ENCODE measurements at regions not wholly inside any gene's neighbourhood (a gene's known extent, or its start where the extent isn't known, plus 50 kb on each side); places are given as distances from the start of the nearest gene placed in this dataset.
"Not testable (repeated sequence)": the region's sequence is repeated elsewhere in the genome, so short reads cannot be mapped to it uniquely, and the experiment has no call there.

DNA sequence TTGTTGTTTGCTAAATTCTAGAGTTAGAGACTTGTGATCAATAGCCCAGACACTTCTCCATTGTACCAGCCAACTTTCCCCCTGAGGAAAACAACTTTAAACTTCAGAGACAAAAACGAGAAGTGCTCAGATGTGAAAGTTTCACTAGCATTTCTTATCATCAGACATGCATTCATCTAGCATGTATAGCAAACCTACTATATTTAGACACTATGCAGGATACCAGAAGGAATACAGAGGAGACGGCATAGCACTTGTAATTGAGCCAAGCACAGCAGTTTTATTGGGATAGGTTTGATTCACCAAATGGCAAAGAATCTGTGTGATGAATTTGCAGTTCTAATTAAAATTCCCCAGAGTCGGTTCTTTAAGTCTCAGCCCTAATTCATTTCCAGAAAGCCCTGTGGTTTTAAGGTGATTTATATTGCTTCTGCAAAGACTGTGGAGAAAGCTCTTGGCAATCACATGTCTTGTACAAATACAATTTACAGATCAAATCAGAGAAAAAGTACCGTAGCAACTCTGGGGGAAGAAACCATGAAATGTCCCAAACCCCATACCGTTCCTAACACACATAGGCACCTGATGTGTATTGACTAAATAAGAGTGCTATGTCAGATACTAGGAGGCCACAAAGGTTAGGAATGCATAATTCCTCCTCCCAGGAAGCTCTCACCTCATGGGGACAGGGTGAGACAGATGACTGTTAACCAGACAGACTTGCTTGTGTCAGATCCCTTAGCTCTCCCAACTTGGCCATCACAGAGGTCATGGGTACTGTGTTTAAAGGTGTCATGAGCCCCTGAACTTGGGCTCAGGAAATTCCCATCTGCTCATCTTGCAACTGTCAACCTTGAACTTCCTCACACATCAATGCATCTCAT is 69.6 kb upstream of the KRAS start:
- in situ Hi-C loops (cut with HindIII; ENCODE audit: low sequenced_read_pairs): no loop called here
- no peak overlapping the region for H3K4me3 ChIP-seq (ENCODE audit: low read depth, low read length)
- DNase-seq (ENCODE audit: low read depth, low spot score): peak; percentile 75
- TF ChIP-seq, protein P1, sequence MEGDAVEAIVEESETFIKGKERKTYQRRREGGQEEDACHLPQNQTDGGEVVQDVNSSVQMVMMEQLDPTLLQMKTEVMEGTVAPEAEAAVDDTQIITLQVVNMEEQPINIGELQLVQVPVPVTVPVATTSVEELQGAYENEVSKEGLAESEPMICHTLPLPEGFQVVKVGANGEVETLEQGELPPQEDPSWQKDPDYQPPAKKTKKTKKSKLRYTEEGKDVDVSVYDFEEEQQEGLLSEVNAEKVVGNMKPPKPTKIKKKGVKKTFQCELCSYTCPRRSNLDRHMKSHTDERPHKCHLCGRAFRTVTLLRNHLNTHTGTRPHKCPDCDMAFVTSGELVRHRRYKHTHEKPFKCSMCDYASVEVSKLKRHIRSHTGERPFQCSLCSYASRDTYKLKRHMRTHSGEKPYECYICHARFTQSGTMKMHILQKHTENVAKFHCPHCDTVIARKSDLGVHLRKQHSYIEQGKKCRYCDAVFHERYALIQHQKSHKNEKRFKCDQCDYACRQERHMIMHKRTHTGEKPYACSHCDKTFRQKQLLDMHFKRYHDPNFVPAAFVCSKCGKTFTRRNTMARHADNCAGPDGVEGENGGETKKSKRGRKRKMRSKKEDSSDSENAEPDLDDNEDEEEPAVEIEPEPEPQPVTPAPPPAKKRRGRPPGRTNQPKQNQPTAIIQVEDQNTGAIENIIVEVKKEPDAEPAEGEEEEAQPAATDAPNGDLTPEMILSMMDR (IDR thresholded peaks at IDR 0.05; ENCODE audit: low read depth, low read length): no peak

DNA sequence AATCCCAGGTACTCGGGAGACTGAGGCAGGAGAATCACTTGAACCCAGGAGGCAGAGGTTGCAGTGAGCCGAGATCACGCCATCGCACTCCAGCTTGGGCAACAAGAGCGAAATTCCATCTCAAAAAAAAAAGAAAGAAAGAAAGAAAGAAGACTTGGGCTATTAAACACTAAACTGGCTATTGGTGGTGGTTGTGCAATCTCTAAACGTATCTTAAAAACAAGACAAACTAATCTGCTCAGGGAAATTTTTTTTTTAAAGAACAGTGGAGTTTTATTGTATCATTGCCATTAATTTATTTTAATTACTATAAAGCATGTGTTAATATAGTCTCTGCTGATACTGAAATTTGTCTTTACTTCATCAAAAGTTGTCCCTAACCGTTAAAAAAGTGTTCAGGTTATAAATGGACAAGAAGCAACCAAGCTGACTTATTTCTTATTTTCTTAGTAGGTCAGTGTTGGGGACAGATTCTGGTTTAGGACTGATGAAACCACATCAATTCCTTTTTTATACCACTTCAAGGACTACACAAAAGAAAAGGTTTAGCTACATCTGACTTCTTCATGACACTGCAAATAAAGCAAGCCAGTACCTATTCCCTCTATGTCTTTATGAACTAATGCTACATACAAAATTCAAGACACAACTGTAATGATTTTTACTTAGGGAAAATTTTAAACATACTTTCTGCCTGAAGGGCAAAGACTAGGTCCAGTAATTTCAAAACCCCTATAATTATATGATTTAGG is 68.7 kb upstream of the KRAS start:
- no peak for DNase-seq (ENCODE audit: low read depth, low spot score)
- no peak overlapping the region for H3K4me3 ChIP-seq (ENCODE audit: low read depth, low read length)
- in situ Hi-C loops (cut with HindIII; ENCODE audit: low sequenced_read_pairs): no loop called here
- TF ChIP-seq, protein P1 (IDR thresholded peaks at IDR 0.05; ENCODE audit: low read depth, low read length): no peak

DNA sequence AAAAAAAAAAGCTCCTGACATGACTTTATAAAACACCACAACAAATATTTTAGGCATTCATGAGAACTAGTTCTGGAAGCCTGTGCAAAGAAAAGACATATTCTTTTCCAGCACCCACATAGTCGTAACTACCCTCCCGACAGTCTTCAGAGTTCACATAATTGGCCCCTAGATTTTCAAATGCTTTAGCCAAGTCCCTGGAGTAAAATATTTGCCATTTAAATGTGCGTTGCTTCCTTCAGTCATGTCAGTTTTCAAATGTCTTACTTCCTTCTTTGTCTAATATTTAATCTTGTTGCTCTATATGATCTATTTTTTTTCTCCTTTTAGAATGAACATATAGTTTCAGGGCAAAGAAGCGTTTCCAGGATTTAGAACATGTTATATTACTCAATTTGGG is 66.8 kb upstream of the KRAS start:
- no peak overlapping the region for H3K4me3 ChIP-seq (ENCODE audit: low read depth, low read length)
- TF ChIP-seq, protein P1 (IDR thresholded peaks at IDR 0.05; ENCODE audit: low read depth, low read length): no peak
- in situ Hi-C loops (cut with HindIII; ENCODE audit: low sequenced_read_pairs): no loop called here
- DNase-seq (ENCODE audit: low read depth, low spot score): no peak

DNA sequence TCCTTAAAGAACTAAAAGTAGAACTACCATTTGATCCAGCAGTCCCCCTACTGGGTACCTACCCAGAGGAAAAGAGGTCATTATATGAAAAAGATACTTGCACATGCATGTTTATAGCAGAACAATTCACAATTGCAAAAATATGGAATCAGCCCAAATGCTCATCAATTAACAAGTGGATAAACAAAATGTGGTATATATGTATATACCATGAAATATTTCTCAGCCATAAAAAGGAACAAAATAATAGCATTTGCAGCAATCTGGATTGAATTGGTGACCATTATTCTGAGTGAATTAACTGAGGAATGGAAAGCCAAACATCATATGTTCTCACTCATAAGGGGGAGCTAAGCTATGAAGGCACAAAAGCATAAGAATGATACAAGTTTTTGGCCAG is 64.7 kb upstream of the KRAS start:
- H3K4me3 ChIP-seq (ENCODE audit: low read depth, low read length): no peak overlapping the region
- in situ Hi-C loops (cut with HindIII; ENCODE audit: low sequenced_read_pairs): no loop called here
- TF ChIP-seq, protein P1 (IDR thresholded peaks at IDR 0.05; ENCODE audit: low read depth, low read length): no peak
- no peak for DNase-seq (ENCODE audit: low read depth, low spot score)

DNA sequence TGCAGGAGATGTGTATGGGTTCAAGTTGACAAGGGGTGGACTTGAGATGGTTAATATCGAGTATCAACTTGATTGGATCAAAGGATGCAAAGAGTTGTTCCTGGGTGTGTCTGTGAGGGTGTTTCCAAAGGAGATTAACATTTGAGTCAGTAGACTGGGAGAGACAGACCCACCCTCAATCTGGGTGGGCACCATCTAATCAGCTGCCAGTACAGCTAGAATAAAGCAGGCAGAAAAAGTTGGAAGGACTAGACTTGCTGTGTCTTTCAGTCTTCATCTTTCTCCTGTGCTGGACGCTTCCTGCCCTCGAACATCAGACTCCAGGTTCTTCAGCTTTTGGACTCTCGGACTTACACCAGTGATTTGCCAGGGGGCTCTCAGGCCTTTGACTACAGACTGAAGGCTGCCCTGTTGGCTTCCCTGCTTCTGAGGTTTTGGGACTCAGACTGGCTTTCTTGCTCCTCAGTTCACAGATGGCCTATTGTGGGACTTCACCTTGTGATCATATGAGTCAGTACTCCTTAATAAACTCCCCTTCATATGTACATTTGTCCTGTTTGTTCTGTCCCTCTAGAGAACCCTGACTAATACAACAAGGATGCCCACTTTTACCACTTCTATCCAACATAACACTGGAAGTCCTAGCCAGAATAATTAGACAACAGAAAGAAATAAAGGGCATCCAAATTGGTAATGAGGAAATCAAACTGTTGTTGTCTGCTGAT is 62.7 kb upstream of the KRAS start:
- in situ Hi-C loops (cut with HindIII; ENCODE audit: low sequenced_read_pairs); H3K4me3 ChIP-seq (ENCODE audit: low read depth, low read length): not testable (repeated sequence)
- DNase-seq (ENCODE audit: low read depth, low spot score): peak; percentile 27

DNA sequence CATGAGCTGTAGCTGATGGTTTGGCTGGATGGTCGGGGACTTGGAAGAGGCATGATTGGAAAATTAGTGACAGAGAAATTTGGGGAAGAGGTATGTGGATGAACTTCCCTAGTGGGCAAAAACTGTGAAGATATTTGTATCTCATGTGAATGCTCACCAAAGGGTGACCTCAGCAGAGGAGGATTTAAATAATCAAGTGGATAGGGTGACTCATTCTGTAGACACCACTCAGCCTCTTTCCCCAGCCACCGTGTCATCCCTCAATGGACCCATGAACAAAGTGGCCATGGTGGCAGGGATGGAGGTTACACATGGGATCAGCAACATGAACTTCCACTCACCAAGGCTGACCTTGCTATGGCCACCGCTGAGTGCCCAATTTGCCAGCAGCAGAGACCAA is 60.8 kb upstream of the KRAS start:
- TF ChIP-seq, protein P1 (IDR thresholded peaks at IDR 0.05; ENCODE audit: low read depth, low read length): no peak
- no peak for DNase-seq (ENCODE audit: low read depth, low spot score)
- H3K4me3 ChIP-seq (ENCODE audit: low read depth, low read length): no peak overlapping the region
- in situ Hi-C loops (cut with HindIII; ENCODE audit: low sequenced_read_pairs): no loop called here

DNA sequence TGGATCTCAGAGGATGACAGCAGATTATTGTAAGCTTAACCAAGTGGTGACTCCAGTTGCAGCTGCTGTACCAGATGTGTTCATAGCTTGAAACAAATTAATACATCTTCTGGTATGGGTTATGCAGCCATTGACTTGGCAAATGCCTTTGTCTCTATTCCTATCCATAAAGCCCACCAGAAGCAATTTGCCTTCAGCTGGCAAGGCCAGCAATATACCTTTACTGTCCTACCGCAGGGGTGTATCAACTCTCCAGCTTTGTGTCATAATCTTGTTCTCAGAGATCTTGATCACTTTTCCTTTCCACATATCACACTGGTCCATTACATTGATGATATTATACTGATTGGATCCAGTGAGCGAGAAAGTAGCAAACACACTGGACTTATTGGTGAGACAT is 59.3 kb upstream of the KRAS start:
- DNase-seq (ENCODE audit: low read depth, low spot score); H3K4me3 ChIP-seq (ENCODE audit: low read depth, low read length); in situ Hi-C loops (cut with HindIII; ENCODE audit: low sequenced_read_pairs): not testable (repeated sequence)

All from astrocyte of the spinal cord (primary cell).